HEK293T (cell line): ENCODE measurements at regions not wholly inside any gene's neighbourhood (a gene's known extent, or its start where the extent isn't known, plus 50 kb on each side); places are given as distances from the start of the nearest gene placed in this dataset.

ENCODE experiments used
- BHLHE40 ChIP-seq: fragments of 450-650 bp; IDR thresholded peaks from 2 replicates; pipeline ENCODE4 v1.6.1; 2016; ENCODE audit warnings: mild to moderate bottlenecking, moderate library complexity, borderline replicate concordance
- ELF4 ChIP-seq: fragments of 450-650 bp; IDR thresholded peaks from 2 replicates; pipeline ENCODE4 v1.6.1; 2017; ENCODE audit warnings: antibody characterized with exemption
- FOXA1 ChIP-seq: fragments of 450-650 bp; IDR thresholded peaks from 2 replicates; pipeline ENCODE4 v1.6.1; 2016; ENCODE audit warnings: mild to moderate bottlenecking
- FOXM1 ChIP-seq: fragments of 450-650 bp; IDR thresholded peaks from 2 replicates; pipeline ENCODE4 v1.6.1; 2017; ENCODE audit warnings: mild to moderate bottlenecking, borderline replicate concordance
- L3MBTL2 ChIP-seq: fragments of 450-650 bp; conservative IDR thresholded peaks from 2 replicates; pipeline ENCODE4 v1.6.1; 2016; ENCODE audit warnings: mild to moderate bottlenecking
- SP1 ChIP-seq: fragments of 450-650 bp; IDR thresholded peaks from 2 replicates; pipeline ENCODE4 v1.6.1; 2017
- SUZ12 ChIP-seq: fragments of 450-650 bp; IDR thresholded peaks from 2 replicates; pipeline ENCODE4 v1.6.1; 2016; ENCODE audit warnings: mild to moderate bottlenecking
- TARDBP ChIP-seq: fragments of 450-650 bp; IDR thresholded peaks from 2 replicates; pipeline ENCODE4 v1.6.1; 2016
- ZNF384 ChIP-seq: fragments of 450-650 bp; IDR thresholded peaks from 2 replicates; pipeline ENCODE4 v1.6.1; 2016

- TF ChIP-seq FOXM1 (no peak), ZNF384 (no peak), BHLHE40 (no peak), ELF4 (no peak), L3MBTL2 (no peak), FOXA1 (no peak), SUZ12 (no peak), TARDBP (no peak), SP1 (no peak)
Measured at GRCh38 chrX:130529531-130529930, 127.7 kb downstream of the RBMX2 start.
